Mesendoderm (in vitro differentiated cells): ENCODE measurements at regions not wholly inside any gene's neighbourhood (a gene's known extent, or its start where the extent isn't known, plus 50 kb on each side); places are given as distances from the start of the nearest gene placed in this dataset.

Experiments
- DNase-seq: peaks from one replicate; pipeline ENCODE4 v3.0.0; 2013
- H2AK5ac ChIP-seq: 2 replicates; pipeline ENCODE4 v1.6.1; 2013; ENCODE audit warnings: low read length, inconsistent platforms
- H2BK120ac ChIP-seq: 2 replicates; pipeline ENCODE4 v1.6.1; 2013; ENCODE audit warnings: low read depth, mild to moderate bottlenecking, low read length, moderate library complexity, mixed read lengths
- H2BK15ac ChIP-seq: replicated peaks from 2 replicates; pipeline ENCODE4 v1.6.1; 2013; ENCODE audit warnings: low read depth, mild to moderate bottlenecking, moderate library complexity
- H2BK5ac ChIP-seq: 2 replicates; pipeline ENCODE4 v1.6.1; 2013; ENCODE audit warnings: low read length, inconsistent platforms
- H3K18ac ChIP-seq: 2 replicates; pipeline ENCODE4 v1.6.1; 2013; ENCODE audit warnings: mild to moderate bottlenecking, low read length, mixed read lengths
- H3K23ac ChIP-seq: one replicate; pipeline ENCODE4 v1.6.1; 2013; ENCODE audit warnings: low read length
- H3K27ac ChIP-seq: 2 replicates; pipeline ENCODE4 v1.5.1; 2013; ENCODE audit warnings: low read depth, mild to moderate bottlenecking, inconsistent platforms, low read length, moderate library complexity
- H3K27me3 ChIP-seq: 2 replicates; pipeline ENCODE4 v1.6.1; 2013; ENCODE audit warnings: low read length, control low read depth, mild to moderate bottlenecking, inconsistent platforms; ENCODE audit not compliant: insufficient read depth, poor library complexity
- H3K36me3 ChIP-seq: 2 replicates; pipeline ENCODE4 v1.6.1; 2013; ENCODE audit warnings: low read length, inconsistent platforms; ENCODE audit not compliant: control insufficient read depth, insufficient read depth
- H3K4ac ChIP-seq: one replicate; pipeline ENCODE4 v1.6.1; 2013; ENCODE audit warnings: low read depth, mild to moderate bottlenecking, low read length, moderate library complexity
- H3K4me1 ChIP-seq: 2 replicates; pipeline ENCODE4 v1.6.1; 2013; ENCODE audit warnings: low read depth, low read length, inconsistent platforms; ENCODE audit not compliant: control insufficient read depth
- H3K4me2 ChIP-seq: 2 replicates; pipeline ENCODE4 v1.6.1; 2013; ENCODE audit warnings: low read length
- H3K4me3 ChIP-seq: 2 replicates; pipeline ENCODE4 v1.5.1; 2013; ENCODE audit warnings: mild to moderate bottlenecking, low read length
- H3K56ac ChIP-seq: one replicate; pipeline ENCODE4 v1.6.1; 2013; ENCODE audit warnings: low read length
- H3K79me1 ChIP-seq: 2 replicates; pipeline ENCODE4 v1.6.1; 2013; ENCODE audit warnings: low read length, inconsistent platforms
- H3K79me2 ChIP-seq: 2 replicates; pipeline ENCODE4 v1.6.1; 2013; ENCODE audit warnings: mild to moderate bottlenecking, low read length; ENCODE audit not compliant: control insufficient read depth, insufficient read depth
- H3K9ac ChIP-seq: 2 replicates; pipeline ENCODE4 v1.6.1; 2013; ENCODE audit warnings: low read length, inconsistent platforms
- H4K5ac ChIP-seq: one replicate; pipeline ENCODE4 v1.6.1; 2013; ENCODE audit warnings: low read length
- H4K8ac ChIP-seq: one replicate; pipeline ENCODE4 v1.6.1; 2013; ENCODE audit warnings: low read depth, mild to moderate bottlenecking, control low read depth, low read length, moderate library complexity
- WGBS: extraction: QIAGEN DNeasy Blood & Tissue Kit; methylation state at CpG from one replicate; pipeline ENCODE4 v1.1.7; 2013; ENCODE audit warnings: low lambda C conversion rate, missing lambda C conversion rate; ENCODE audit not compliant: insufficient coverage; ENCODE audit errors: extremely low coverage; 5-methylcytosine and 5-hydroxymethylcytosine counted together

DNA sequence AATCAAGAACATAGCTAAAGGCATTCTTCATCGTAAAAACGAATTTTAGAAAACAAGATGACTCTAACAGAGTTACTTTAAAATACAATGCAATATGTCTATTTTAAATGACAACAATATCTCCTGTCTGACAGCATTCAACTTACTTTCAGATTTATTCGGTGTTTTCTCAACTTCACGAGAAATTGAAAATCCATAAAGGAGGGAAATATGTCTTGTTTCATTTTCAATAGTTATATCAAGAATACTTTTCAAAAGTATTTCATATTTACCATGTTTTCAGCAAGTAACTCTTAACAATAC lies 254.8 kb downstream of the DAD1 start:
- Histone ChIP-seq H3K4ac (no peak overlapping the region), H3K9ac (no peak overlapping the region), H3K36me3 (no peaks in the 10 kb centered on the region), H3K79me1 (no peaks in the 10 kb centered on the region), H4K5ac (no peak overlapping the region), H3K4me2 (no peak overlapping the region), H3K56ac (no peak overlapping the region), H3K4me1 (no peaks in the 10 kb centered on the region), H2BK120ac (no peak overlapping the region), H2BK15ac (no peak overlapping the region), H2AK5ac (no peak overlapping the region), H3K18ac (no peak overlapping the region), H4K8ac (no peak overlapping the region), H3K79me2 (no peaks in the 10 kb centered on the region), H2BK5ac (no peak overlapping the region), H3K27me3 (no peaks in the 10 kb centered on the region), H3K23ac (no peak overlapping the region), H3K4me3 (no peak overlapping the region), H3K27ac (no peak overlapping the region)
- DNase-seq, result no peak
- no CpG with 5 or more reads among the region's 4 CpGs for WGBS

DNA sequence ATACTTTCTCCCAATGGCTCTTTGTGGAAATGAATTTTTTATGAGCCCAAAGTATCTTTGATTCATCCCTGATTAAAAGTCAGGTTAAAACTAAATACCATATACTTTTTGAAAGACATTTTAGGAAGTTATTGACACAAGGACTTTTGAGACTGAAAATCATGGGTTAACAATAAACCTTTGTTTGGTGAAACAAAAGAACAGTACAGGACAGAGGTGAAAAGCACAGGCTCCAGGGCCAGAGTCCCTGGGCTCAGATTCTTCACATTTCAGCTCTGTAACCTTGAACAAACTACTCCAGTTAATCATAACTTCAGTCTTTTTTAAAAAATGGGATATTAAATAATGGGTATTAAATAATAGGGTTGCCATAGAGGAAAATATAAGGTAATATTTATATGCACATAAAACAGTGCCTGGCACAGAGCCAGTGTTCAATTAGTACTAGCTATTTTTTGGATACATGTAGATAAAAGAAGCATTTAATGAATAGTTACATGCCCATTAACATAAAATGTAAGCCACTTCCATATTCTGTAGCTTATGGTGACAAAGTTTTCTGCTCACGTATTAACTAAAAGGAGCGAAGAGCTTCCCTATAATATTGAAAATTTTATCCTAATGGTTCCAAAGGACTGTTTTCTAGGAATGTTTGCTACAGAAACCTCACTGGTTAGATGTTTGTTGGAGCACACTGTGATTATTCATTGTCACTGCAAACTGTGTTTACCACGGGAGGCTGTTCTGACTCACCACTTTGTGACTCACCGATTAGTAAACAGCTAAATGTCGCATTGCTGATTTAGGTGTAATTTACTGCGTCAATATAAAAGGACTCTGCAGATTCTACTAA lies 255.4 kb downstream of the DAD1 start:
- no peak overlapping the region for H3K27ac ChIP-seq

DNA sequence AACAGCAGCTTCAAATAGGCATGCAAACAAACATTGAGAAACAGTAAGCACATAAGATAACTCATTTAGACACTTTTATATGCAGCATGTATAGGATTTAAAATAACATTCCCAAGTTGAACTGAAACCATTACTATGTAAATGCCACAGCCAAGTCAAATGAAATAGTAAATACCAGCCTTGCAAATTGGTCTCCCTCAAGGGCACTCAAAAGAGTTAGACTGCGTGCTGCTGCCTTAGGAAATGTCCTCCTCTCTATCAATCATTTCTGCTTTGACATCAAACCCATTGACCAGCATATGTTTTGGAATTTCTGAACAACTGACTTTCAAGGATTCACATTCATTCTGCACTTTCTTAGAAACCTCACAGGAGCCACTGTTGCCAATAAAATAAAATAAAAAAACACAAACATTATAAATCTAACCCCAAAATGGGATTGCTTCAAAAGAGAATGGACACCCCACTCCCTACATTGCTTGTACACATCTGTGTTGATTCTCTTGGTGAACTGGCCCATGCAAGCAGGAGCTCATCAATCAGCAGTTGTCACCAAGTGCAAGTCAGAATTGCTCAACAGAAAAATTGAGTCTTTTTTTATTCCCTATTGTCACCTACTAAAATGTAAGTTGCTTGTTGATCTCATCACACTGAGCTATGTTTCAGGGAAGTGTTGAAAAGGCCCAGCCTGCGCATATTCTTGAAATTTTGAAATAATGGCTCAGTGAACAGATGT lies 256.2 kb downstream of the DAD1 start:
- Histone ChIP-seq H2BK120ac (no peak overlapping the region), H3K4me3 (no peak overlapping the region), H3K4ac (no peak overlapping the region), H3K36me3 (no peaks in the 10 kb centered on the region), H3K79me2 (no peaks in the 10 kb centered on the region), H2AK5ac (no peak overlapping the region), H3K27me3 (no peaks in the 10 kb centered on the region), H3K4me1 (no peaks in the 10 kb centered on the region), H3K18ac (peak overlapping the region; percentile 60), H4K8ac (no peak overlapping the region), H3K79me1 (no peaks in the 10 kb centered on the region), H3K4me2 (no peak overlapping the region), H3K56ac (no peak overlapping the region), H3K9ac (no peak overlapping the region), H4K5ac (no peak overlapping the region), H3K23ac (no peak overlapping the region), H3K27ac (no peak overlapping the region), H2BK15ac (no peak overlapping the region), H2BK5ac (no peak overlapping the region)
- WGBS, result no CpG with 5 or more reads among the region's 2 CpGs
- DNase-seq, result no peak

More for the DNA sequence above, 255.4 kb downstream of the DAD1 start:
- Histone ChIP-seq H3K18ac (peak overlapping the region; percentile 60), H3K4ac (no peak overlapping the region), H2AK5ac (no peak overlapping the region), H3K79me2 (no peaks in the 10 kb centered on the region), H3K36me3 (no peaks in the 10 kb centered on the region), H3K4me2 (no peak overlapping the region), H3K9ac (no peak overlapping the region), H2BK120ac (no peak overlapping the region), H4K8ac (no peak overlapping the region), H3K23ac (no peak overlapping the region), H3K4me3 (no peak overlapping the region), H3K4me1 (no peaks in the 10 kb centered on the region), H2BK5ac (no peak overlapping the region), H2BK15ac (no peak overlapping the region), H4K5ac (no peak overlapping the region), H3K27me3 (no peaks in the 10 kb centered on the region), H3K56ac (no peak overlapping the region), H3K79me1 (no peaks in the 10 kb centered on the region)
- no CpG with 5 or more reads among the region's 6 CpGs for WGBS
- DNase-seq, result peak; percentile 88

DNA sequence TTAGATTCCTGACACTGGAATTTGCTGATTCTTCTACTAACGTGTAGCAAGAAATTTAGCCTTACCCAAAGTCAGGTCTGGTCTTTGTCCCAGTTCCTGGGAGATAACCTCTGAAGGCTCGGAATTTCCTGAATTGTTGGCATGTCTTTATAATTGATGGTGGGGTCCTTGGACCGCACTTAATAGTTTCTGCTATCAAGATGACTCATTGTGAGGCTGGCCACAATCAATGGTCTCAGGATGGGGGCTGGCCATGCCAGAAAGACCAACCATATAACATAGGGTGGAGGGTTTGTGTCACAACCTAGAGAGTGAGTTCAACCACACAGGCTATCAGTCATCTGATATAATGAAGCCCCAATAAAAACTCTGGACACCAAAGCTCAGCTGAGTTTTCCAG lies 259.7 kb downstream of the DAD1 start:
- H3K4me2 ChIP-seq, result no peak overlapping the region
- no peak overlapping the region for H2AK5ac ChIP-seq
- no peak overlapping the region for H2BK15ac ChIP-seq
- no peaks in the 10 kb centered on the region for H3K36me3 ChIP-seq
- no peak overlapping the region for H3K4me3 ChIP-seq
- H4K5ac ChIP-seq, result no peak overlapping the region
- no peak overlapping the region for H3K23ac ChIP-seq
- H3K18ac ChIP-seq, result no peak overlapping the region
- H3K9ac ChIP-seq, result no peak overlapping the region
- H3K27ac ChIP-seq, result no peak overlapping the region
- H4K8ac ChIP-seq, result no peak overlapping the region
- H2BK120ac ChIP-seq, result no peak overlapping the region
- H3K56ac ChIP-seq, result no peak overlapping the region
- no peak overlapping the region for H2BK5ac ChIP-seq
- H3K27me3 ChIP-seq, result no peaks in the 10 kb centered on the region
- H3K79me1 ChIP-seq, result no peaks in the 10 kb centered on the region
- H3K4me1 ChIP-seq, result no peaks in the 10 kb centered on the region
- no peak for DNase-seq
- H3K79me2 ChIP-seq, result no peaks in the 10 kb centered on the region
- no peak overlapping the region for H3K4ac ChIP-seq
- WGBS, result no CpG with 5 or more reads among the region's 3 CpGs

DNA sequence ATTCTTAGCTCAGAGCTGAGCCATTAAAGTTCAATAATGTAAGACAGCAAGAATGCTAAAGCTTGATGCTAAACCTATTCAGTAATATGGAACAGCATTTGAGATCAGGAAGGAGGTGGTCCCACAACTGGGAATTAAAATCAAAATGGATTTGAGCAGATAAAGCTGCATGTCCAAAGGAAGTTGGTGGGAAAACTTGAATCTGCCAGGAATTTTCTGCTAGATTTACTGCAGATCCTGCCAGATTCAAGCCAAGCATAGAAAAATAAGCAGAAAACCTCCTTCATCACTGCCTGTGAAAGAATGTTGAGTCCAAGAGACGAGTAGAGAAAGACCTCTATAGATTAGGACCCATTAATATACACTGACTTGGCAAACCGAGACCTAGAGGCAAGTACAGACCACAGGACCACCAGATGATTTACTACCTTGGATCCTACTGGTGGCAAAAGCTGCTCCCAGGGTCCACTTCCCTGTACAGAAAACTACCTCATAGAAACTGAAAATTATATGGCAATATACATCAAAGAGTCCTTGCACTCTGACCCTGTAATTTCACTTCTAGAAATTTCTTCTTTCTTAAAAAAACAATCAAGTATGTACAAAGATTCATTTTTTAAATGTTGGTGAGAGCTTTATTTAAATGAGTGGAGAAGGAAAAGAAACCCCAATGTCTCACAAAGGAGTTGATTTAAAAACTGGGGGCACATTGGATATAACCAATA lies 263.2 kb downstream of the DAD1 start:
- no peak overlapping the region for H3K23ac ChIP-seq
- H3K4ac ChIP-seq, result no peak overlapping the region
- H4K8ac ChIP-seq, result no peak overlapping the region
- no peak overlapping the region for H2BK15ac ChIP-seq
- H3K79me2 ChIP-seq, result no peaks in the 10 kb centered on the region
- no peak overlapping the region for H3K9ac ChIP-seq
- no peak overlapping the region for H3K4me3 ChIP-seq
- H2BK5ac ChIP-seq, result no peak overlapping the region
- DNase-seq, result no peak
- no peaks in the 10 kb centered on the region for H3K4me1 ChIP-seq
- H2AK5ac ChIP-seq, result no peak overlapping the region
- H3K18ac ChIP-seq, result no peak overlapping the region
- H3K27me3 ChIP-seq, result no peaks in the 10 kb centered on the region
- H3K79me1 ChIP-seq, result no peaks in the 10 kb centered on the region
- no peak overlapping the region for H2BK120ac ChIP-seq
- H3K27ac ChIP-seq, result no peak overlapping the region
- H4K5ac ChIP-seq, result no peak overlapping the region
- no peak overlapping the region for H3K56ac ChIP-seq
- no CpG with 5 or more reads among the region's 2 CpGs for WGBS
- H3K36me3 ChIP-seq, result no peaks in the 10 kb centered on the region
- no peak overlapping the region for H3K4me2 ChIP-seq
